Body of pancreas (tissue), 4 donors: ENCODE measurements at regions not wholly inside any gene's neighbourhood (a gene's known extent, or its start where the extent isn't known, plus 50 kb on each side); places are given as distances from the start of the nearest gene placed in this dataset.

ENCODE experiments used
- POLR2A ChIP-seq, 3 donors: fragments of 450-650 bp; IDR thresholded peaks; one replicate each; pipeline ENCODE4 v1.6.1; 2016; ENCODE audit warnings: antibody characterized with exemption in 3 of 3, mild to moderate bottlenecking in 2 of 3
- TF ChIP-seq, protein P1 (sequence below), 7 experiments: fragments of 450-650 bp in 4 of 7; fragments of 200-600 bp in 3 of 7; sonication (generic) in 3 of 7; IDR thresholded peaks; one replicate each; pipeline ENCODE4 v1.5.1; 2016 to 2019; ENCODE audit warnings: antibody characterized with exemption in 7 of 7

DNA sequence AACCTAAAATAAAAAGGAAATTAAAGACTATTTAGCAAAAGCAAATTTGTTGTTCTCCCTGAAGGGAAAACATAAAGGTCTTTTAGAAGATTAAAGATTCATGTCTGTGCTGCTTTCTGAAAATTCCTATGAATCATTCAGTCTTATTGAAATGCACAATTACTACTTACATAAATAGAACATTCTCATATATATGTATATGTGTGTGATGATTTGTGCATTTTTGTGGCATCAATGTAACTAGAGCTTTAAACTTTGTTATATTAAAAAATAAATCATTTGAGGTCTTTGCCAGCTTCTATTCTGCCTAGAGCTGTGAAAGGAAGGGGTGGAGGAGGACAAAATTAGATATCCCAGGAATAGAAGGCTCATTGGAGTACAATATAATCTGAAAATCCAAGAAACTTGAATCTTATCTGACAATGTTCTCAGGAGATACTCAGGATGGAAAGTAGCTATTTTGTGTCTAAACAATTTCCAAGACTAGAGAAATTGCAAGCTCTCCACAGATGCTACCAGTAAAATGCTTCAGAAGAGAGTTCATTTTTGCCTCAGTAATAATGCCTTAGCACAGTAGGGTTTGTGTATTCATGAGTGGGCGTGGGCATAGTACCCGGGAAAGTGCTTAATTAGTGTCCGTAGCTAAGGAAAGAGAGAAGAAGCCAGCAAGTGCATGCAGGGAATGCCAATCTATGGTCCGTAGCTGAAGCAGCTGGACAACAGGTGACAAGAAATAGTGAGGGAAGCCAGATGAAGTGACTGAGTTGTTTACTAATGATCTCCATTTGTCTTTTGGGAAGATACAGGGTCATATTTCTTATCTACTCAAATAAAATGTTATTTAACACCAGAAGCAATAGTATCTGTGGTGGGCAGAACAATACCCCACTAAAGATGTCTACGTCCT is 395.5 kb upstream of the NBEA start:
- TF ChIP-seq, protein P1, sequence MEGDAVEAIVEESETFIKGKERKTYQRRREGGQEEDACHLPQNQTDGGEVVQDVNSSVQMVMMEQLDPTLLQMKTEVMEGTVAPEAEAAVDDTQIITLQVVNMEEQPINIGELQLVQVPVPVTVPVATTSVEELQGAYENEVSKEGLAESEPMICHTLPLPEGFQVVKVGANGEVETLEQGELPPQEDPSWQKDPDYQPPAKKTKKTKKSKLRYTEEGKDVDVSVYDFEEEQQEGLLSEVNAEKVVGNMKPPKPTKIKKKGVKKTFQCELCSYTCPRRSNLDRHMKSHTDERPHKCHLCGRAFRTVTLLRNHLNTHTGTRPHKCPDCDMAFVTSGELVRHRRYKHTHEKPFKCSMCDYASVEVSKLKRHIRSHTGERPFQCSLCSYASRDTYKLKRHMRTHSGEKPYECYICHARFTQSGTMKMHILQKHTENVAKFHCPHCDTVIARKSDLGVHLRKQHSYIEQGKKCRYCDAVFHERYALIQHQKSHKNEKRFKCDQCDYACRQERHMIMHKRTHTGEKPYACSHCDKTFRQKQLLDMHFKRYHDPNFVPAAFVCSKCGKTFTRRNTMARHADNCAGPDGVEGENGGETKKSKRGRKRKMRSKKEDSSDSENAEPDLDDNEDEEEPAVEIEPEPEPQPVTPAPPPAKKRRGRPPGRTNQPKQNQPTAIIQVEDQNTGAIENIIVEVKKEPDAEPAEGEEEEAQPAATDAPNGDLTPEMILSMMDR (IDR thresholded peaks at IDR 0.05): no peak
- no peak for TF ChIP-seq POLR2A (IDR thresholded peaks at IDR 0.05)
